Mesothelial cell of epicardium (in vitro differentiated cells): ENCODE measurements at regions not wholly inside any gene's neighbourhood (a gene's known extent, or its start where the extent isn't known, plus 50 kb on each side); places are given as distances from the start of the nearest gene placed in this dataset.
"Not testable (repeated sequence)": the region's sequence is repeated elsewhere in the genome, so short reads cannot be mapped to it uniquely, and the experiment has no call there.

Source experiments
- DNase-seq, 2 experiments: peaks; one replicate each; pipeline ENCODE4 v3.0.0; 2021; ENCODE audit warnings: low spot score in 2 of 2; ENCODE audit not compliant: unreplicated experiment in 2 of 2
- H3K27ac Mint-ChIP-seq: 2 replicates; pipeline ENCODE4 v1.8.0; 2021; ENCODE audit warnings: mixed read lengths
- H3K27me3 Mint-ChIP-seq: 2 replicates; pipeline ENCODE4 v1.8.0; 2021; ENCODE audit warnings: low read depth, mixed read lengths
- H3K36me3 Mint-ChIP-seq: 2 replicates; pipeline ENCODE4 v1.8.0; 2021; ENCODE audit warnings: mixed read lengths
- H3K4me1 Mint-ChIP-seq: 2 replicates; pipeline ENCODE4 v1.8.0; 2021; ENCODE audit warnings: mixed read lengths
- H3K4me3 Mint-ChIP-seq: 2 replicates; pipeline ENCODE4 v1.8.0; 2021; ENCODE audit warnings: mild to moderate bottlenecking, moderate library complexity, mixed read lengths
- H3K9me3 Mint-ChIP-seq: 2 replicates; pipeline ENCODE4 v1.8.0; 2021; ENCODE audit warnings: mixed read lengths
- TF ChIP-seq, protein P1 (sequence below): fragments of 200-600 bp; sonication (generic); IDR thresholded peaks from one replicate; pipeline ENCODE4 v1.5.0; 2021; ENCODE audit warnings: antibody characterized with exemption; ENCODE audit not compliant: unreplicated experiment

DNA sequence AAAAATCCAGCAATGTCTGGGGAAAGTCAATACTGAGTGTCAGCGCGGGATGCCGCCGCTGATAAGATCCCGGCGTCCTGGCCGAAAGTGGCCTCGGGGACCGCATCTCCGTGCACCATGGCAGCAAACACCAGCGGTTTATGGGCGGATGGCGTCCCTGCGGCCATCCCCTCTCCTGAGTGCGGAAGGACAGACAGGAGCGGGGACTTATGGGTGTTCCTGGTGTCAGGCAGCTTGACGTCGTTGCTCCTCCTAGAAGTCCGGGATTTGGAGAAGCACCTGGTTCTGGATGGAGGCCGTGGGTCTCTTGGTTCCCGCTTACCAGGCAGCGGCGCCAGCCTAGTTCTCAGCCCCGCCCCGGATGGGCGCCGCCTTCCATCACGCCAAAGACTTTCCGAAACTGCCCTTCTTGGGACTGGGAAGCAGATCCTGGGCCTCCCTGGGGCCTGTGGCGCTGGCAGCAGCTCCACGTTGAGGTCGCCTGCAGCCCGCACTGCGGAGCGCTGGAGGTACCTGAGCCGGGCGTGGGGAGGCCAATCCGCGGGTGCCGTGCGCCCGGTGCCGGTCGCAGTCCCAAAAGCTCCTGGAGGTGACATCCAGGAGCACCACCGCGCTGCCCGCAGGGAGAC, 119.1 kb downstream of the CCDC74A start:
- H3K27me3 Mint-ChIP-seq, result peaks cover 42% of the 10 kb centered on the region
- H3K4me3 Mint-ChIP-seq, result no peak overlapping the region
- no peaks in the 10 kb centered on the region for H3K4me1 Mint-ChIP-seq
- H3K9me3 Mint-ChIP-seq, result no peaks in the 10 kb centered on the region
- no peaks in the 10 kb centered on the region for H3K36me3 Mint-ChIP-seq
- H3K27ac Mint-ChIP-seq, result no peak overlapping the region
- TF ChIP-seq, protein P1, sequence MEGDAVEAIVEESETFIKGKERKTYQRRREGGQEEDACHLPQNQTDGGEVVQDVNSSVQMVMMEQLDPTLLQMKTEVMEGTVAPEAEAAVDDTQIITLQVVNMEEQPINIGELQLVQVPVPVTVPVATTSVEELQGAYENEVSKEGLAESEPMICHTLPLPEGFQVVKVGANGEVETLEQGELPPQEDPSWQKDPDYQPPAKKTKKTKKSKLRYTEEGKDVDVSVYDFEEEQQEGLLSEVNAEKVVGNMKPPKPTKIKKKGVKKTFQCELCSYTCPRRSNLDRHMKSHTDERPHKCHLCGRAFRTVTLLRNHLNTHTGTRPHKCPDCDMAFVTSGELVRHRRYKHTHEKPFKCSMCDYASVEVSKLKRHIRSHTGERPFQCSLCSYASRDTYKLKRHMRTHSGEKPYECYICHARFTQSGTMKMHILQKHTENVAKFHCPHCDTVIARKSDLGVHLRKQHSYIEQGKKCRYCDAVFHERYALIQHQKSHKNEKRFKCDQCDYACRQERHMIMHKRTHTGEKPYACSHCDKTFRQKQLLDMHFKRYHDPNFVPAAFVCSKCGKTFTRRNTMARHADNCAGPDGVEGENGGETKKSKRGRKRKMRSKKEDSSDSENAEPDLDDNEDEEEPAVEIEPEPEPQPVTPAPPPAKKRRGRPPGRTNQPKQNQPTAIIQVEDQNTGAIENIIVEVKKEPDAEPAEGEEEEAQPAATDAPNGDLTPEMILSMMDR, result no peak
- DNase-seq, result no peak

DNA sequence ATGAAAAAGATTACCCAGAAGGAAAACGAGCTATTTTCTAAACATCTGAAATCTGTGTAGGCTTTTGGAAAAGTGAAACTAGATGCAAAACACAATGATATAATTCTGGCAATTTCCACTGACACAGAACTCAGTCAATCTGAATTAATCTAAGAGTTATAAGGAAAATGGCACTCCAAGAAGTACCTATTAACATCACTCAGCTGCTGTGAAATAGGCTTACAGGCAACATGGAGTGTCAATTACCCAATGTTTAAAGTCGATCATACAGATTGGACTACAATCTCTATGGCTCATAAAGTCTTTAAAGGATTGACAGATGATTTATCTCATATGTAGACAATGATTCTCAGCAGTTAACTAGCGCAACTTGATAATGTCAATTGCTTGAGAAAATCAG, 120.9 kb downstream of the CCDC74A start:
- H3K9me3 Mint-ChIP-seq, H3K27ac Mint-ChIP-seq: not testable (repeated sequence)

DNA sequence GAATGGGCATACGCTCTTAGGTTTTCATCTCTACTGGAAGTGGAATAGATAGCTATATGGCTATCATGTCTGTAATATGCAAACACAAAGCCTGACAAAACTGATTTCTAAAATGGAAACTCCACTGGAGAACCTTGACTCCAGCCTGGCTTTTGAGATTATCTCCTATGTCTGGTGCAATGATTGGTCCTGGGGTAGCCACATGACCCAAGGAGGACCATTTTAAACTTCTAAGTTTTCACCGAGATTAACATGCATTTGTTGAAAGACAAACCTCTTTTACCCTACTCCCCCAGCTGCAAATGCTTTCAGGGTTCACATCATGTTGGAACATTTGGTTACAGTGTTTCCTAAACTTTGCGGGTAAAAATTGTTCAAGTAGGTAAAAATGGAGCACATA, 124.6 kb downstream of the CCDC74A start:
- H3K4me1 Mint-ChIP-seq, H3K27ac Mint-ChIP-seq, H3K36me3 Mint-ChIP-seq: not testable (repeated sequence)

More for the DNA sequence above, 120.9 kb downstream of the CCDC74A start:
- H3K27me3 Mint-ChIP-seq, result peaks cover 50% of the 10 kb centered on the region
- not testable (repeated sequence) for H3K4me3 Mint-ChIP-seq, H3K36me3 Mint-ChIP-seq, DNase-seq, H3K4me1 Mint-ChIP-seq

DNA sequence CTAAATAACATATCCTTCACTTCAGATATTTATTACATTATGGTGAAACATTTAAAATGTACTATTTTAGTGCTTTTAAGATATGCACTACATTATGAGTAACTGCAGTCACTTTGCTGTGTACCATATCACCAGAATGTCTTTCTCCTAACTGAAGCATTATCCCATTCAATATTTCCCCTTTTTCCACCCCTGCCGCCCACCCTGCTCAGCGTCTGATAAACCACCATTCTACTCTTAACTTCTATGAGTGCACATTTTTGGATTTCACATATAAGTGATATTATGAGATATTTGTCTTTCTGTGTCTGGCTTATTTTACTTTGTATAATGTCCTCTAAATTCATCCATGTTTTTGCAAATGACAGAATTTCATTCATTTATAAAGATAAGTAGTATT, 126.4 kb downstream of the CCDC74A start:
- not testable (repeated sequence) for DNase-seq

More for the DNA sequence above, 124.6 kb downstream of the CCDC74A start:
- not testable (repeated sequence) for H3K9me3 Mint-ChIP-seq, DNase-seq, H3K4me3 Mint-ChIP-seq
- H3K27me3 Mint-ChIP-seq, result peaks cover 59% of the 10 kb centered on the region

DNA sequence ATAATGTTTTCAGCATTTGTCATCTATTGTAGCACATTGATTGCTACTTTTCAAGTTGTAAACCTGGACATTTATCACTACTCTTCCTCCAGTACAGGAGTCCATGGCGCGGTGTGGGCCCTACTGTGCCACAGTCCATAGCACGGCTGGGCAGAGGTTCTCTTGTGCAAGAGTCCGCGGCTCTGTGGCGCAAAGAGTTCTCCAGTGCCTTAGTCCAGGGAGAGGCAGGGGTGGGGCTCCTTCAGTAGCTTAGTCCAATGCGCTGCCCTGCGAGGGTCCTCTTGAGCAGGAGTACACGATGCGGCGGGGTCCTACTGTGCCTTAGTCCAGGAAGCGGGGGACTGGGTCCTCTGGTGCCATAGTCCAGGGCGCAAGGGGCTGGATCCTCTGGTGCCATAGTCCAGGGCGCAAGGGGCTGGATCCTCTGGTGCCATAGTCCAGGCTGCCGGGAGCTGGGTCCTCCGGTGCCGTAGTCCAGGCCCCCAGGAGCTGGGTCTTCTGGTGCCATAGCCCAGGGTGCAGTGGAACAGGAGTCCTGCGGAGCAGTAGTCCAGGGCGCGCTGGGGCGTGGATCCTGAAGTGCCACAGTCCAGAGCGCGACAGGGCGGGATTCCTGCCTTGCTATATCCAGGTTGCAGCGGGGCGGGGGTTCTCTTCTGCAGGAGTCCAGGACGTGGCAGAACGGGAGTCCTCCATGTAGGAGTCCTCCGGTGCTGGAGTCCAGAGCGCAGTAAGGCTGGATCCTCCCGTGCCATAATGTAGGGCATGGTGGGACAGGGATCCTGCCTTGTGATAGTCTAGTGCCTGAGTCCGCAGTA, 129.3 kb downstream of the CCDC74A start:
- no peak overlapping the region for H3K27ac Mint-ChIP-seq
- H3K36me3 Mint-ChIP-seq, result no peaks in the 10 kb centered on the region

More for the DNA sequence above, 126.4 kb downstream of the CCDC74A start:
- not testable (repeated sequence) for H3K9me3 Mint-ChIP-seq, H3K4me1 Mint-ChIP-seq, H3K4me3 Mint-ChIP-seq, H3K36me3 Mint-ChIP-seq, H3K27ac Mint-ChIP-seq
- peaks cover 46% of the 10 kb centered on the region for H3K27me3 Mint-ChIP-seq

DNA sequence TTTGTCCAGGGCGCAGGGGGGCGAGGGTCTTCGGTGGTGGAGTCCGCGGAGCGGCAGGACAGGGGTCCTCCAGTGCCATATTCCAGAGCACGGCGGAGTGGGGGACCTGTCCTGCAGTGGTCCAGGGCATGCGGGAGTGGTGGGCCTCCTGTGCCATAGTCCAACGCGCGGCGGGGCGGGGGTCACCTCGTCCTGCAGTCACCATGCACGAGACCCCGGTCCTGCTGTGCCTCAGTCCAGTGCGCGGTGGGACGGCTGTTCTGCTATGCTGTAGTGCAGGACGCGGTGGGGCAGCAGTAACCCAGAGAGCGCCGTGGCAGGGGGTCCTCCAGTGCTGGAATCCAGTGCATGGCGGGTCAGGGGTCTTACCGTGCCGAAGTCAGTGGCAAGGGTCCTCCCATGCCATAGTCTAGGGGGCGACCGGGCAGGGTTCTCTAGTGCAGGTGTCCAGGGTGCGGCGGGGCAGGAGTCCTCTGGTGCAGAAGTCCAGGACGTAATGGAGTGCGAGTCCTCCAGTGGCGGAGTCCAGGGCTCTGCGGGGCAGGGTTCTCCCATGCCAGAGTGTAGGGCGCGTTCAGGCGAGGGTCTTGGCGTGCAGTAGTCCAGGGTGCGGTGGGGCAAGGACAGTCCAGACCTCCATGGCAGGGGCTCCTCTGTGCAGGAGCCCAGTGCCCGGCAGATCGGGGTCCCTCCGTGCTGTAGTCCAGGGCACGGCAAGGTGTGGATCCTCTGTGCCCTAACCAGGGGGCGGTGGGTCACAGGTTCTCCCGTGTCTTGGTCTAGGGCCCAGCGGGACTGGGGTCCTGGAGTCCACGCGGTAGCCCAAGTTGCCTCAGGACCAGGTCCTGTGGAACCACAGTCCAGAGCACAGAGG, 130.4 kb downstream of the CCDC74A start:
- no peak for DNase-seq
- no peak overlapping the region for H3K4me3 Mint-ChIP-seq
- H3K9me3 Mint-ChIP-seq, result peaks cover 3% of the 10 kb centered on the region
- H3K4me1 Mint-ChIP-seq, result no peaks in the 10 kb centered on the region
- no peak overlapping the region for H3K27ac Mint-ChIP-seq
- TF ChIP-seq, protein P1, result no peak
- no peaks in the 10 kb centered on the region for H3K36me3 Mint-ChIP-seq
- H3K27me3 Mint-ChIP-seq, result peaks cover 26% of the 10 kb centered on the region

More for the DNA sequence above, 129.3 kb downstream of the CCDC74A start:
- H3K4me3 Mint-ChIP-seq, result no peak overlapping the region
- H3K27me3 Mint-ChIP-seq, result peaks cover 31% of the 10 kb centered on the region
- TF ChIP-seq, protein P1, result no peak
- peaks cover 3% of the 10 kb centered on the region for H3K9me3 Mint-ChIP-seq
- no peak for DNase-seq
- H3K4me1 Mint-ChIP-seq, result no peaks in the 10 kb centered on the region
